ENCODE measurements at regions not wholly inside any gene's neighbourhood (a gene's known extent, or its start where the extent isn't known, plus 50 kb on each side); places are given as distances from the start of the nearest gene placed in this dataset.
A peak's percentile ranks its signal among the peaks of the same experiment; 100 is the strongest.

GRCh38 chr2:120560330-120560729, 175.3 kb upstream of the GLI2 start:
- no peak overlapping the region for H2BK20ac ChIP-seq (ENCODE audit: low read depth, low read length, poor library complexity, severe bottlenecking)
- H3K56ac ChIP-seq (ENCODE audit: insufficient read length, low read depth, low read length), result no peak overlapping the region
- no peak overlapping the region for H2BK120ac ChIP-seq (ENCODE audit: low read depth, low read length, poor library complexity, severe bottlenecking)
- no peak overlapping the region for H2BK15ac ChIP-seq (ENCODE audit: low read depth, low read length)
- H2AFZ ChIP-seq (ENCODE audit: low read length), result no peak overlapping the region
- WGBS (ENCODE audit: extremely low coverage, insufficient read length, low lambda C conversion rate), result no CpG with 5 or more reads among the region's 6 CpGs
- DNase-seq, result no peak
- H4K8ac ChIP-seq (replicated peaks; ENCODE audit: insufficient read length, low read depth, low read length), result no peak overlapping the region
- H3K79me2 ChIP-seq (ENCODE audit: insufficient read depth, low read length), result no peaks in the 10 kb centered on the region
- no peak overlapping the region for H3K27ac ChIP-seq (ENCODE audit: insufficient read length, low read depth, low read length)
- H3K4me1 ChIP-seq (ENCODE audit: insufficient read depth, low read length), result no peaks in the 10 kb centered on the region
- no peak for TF ChIP-seq CTCF (conservative IDR thresholded peaks at IDR 0.05)
- H3K23ac ChIP-seq (ENCODE audit: insufficient read length, low read depth, low read length), result no peak overlapping the region
- H3K18ac ChIP-seq (ENCODE audit: insufficient read length, low read depth, low read length), result peak overlapping the region; percentile 29
- Mint-ChIP-seq H3K27ac (no peak overlapping the region), H3K4me1 (peaks cover 7 to 13% of the 10 kb centered on the region in 2 experiments), H3K27me3 (ENCODE audit: low read depth) (peaks cover 87% of the 10 kb centered on the region), H3K36me3 (ENCODE audit: insufficient read depth in 1 of 3, low read depth in 3 of 3) (no peaks in the 10 kb centered on the region), H3K4me3 (no peak overlapping the region), H3K9me3 (no peaks in the 10 kb centered on the region; a peak in 1 of 5 replicates)
- H4K91ac ChIP-seq (ENCODE audit: insufficient read length, low read depth, low read length), result no peak overlapping the region
- H2BK5ac ChIP-seq (ENCODE audit: insufficient read length, low read length), result no peak overlapping the region
- no peak overlapping the region for H3T11ph ChIP-seq (ENCODE audit: low read length)
- peaks cover 3% of the 10 kb centered on the region for H3K23me2 ChIP-seq (ENCODE audit: insufficient read length, low read depth, low read length, poor library complexity, severe bottlenecking)
- no peaks in the 10 kb centered on the region for H4K20me1 ChIP-seq (ENCODE audit: control insufficient read depth, insufficient read depth, insufficient read length)
- H3K14ac ChIP-seq (ENCODE audit: insufficient read depth, low read length), result no peak overlapping the region
- H3K9ac ChIP-seq (ENCODE audit: extremely low read depth, insufficient read length, low read length), result no peak overlapping the region
- no peaks in the 10 kb centered on the region for H3K79me1 ChIP-seq (ENCODE audit: insufficient read depth, low read depth, low read length, poor library complexity, severe bottlenecking)
- no peak overlapping the region for H4K5ac ChIP-seq (ENCODE audit: insufficient read length, low read depth, low read length)
- H2BK12ac ChIP-seq (ENCODE audit: insufficient read length, low read depth, low read length), result no peak overlapping the region
- no peak overlapping the region for H3K4me2 ChIP-seq (ENCODE audit: insufficient read depth, insufficient read length, low read length)
- H3K4ac ChIP-seq (ENCODE audit: low read depth, low read length), result no peak overlapping the region
- H2AK5ac ChIP-seq (ENCODE audit: insufficient read length, low read length), result no peak overlapping the region
- H3K27me3 ChIP-seq (ENCODE audit: insufficient read depth, low read length), result no peaks in the 10 kb centered on the region
- no peaks in the 10 kb centered on the region for H3K9me3 ChIP-seq (ENCODE audit: control insufficient read depth, low read depth, low read length)

Data from H9 (cell line).